GM12878 (cell line): ENCODE measurements at regions not wholly inside any gene's neighbourhood (a gene's known extent, or its start where the extent isn't known, plus 50 kb on each side); places are given as distances from the start of the nearest gene placed in this dataset.

ENCODE experiments used
- ATAC-seq: fragments of 200-7000 bp; cut with Tn5 transposase; 3 replicates; pipeline ENCODE4 v1.9.1; 2020; ENCODE audit warnings: mild to moderate bottlenecking, moderate library complexity
- BruUV-seq: library from RNA; stranded (reverse); fragments of 400-500 nt; replicated peaks from 2 replicates; lab custom pipeline; 2021; lab: Mats Ljungman, UMichigan
- CTCF ChIA-PET: fragments of 300-600 bp; sonication (Branson Sonifier 250); formaldehyde crosslinking; extraction: SDS; loops from one replicate; lab custom pipeline; 2021; ENCODE audit warnings: inconsistent platforms; lab: Yijun Ruan, JAX
- POLR2A ChIA-PET: fragments of 350-600 bp; formaldehyde crosslinking; extraction: SDS; loops from one replicate; lab custom pipeline; 2021; ENCODE audit warnings: inconsistent platforms; lab: Charles Lee
- RAD21 ChIA-PET: fragments of 300-600 bp; sonication (Branson Sonifier 250); formaldehyde crosslinking; loops from one replicate; lab custom pipeline; 2023; ENCODE audit warnings: antibody characterized with exemption; ENCODE audit not compliant: unreplicated experiment; lab: Charles Lee
- SMC1A ChIA-PET: fragments of 300-600 bp; sonication (Branson Sonifier 250); formaldehyde crosslinking; loops from one replicate; lab custom pipeline; 2023; ENCODE audit not compliant: unreplicated experiment, uncharacterized antibody; lab: Charles Lee
- DNase-seq: peaks from one replicate; pipeline ENCODE4 v3.0.0-alpha.2; 2011; ENCODE audit warnings: low read depth, low spot score
- FAIRE-seq: peaks from 3 replicates; lab custom pipeline; 2011; peaks lifted over from hg19 to GRCh38; lab: Jason Lieb, UNC
- H2AFZ ChIP-seq: 2 replicates; pipeline ENCODE4 v1.6.0; 2011; ENCODE audit warnings: low read depth, low read length, control low read depth; ENCODE audit not compliant: control insufficient read depth
- H3K27ac ChIP-seq: 2 replicates; pipeline ENCODE4 v1.5.1; 2011; ENCODE audit warnings: control low read depth; ENCODE audit not compliant: control insufficient read depth, insufficient read depth
- H3K27me3 ChIP-seq, 2 experiments: replicated peaks in 1 of 2; 2 replicates each; pipeline versions ENCODE4 v1.6.0 to v1.6.1; 2011; ENCODE audit warnings: low read length in 1 of 2; ENCODE audit not compliant: control insufficient read depth in 2 of 2, insufficient read depth in 2 of 2
- H3K36me3 ChIP-seq, 2 experiments: 2 replicates each; pipeline ENCODE4 v1.5.1; 2011; ENCODE audit warnings: low read length in 1 of 2; ENCODE audit not compliant: control insufficient read depth in 2 of 2, insufficient read depth in 2 of 2
- H3K4me1 ChIP-seq: 2 replicates; pipeline ENCODE4 v1.6.1; 2011; ENCODE audit warnings: mild to moderate bottlenecking, low read length, moderate library complexity, mixed read lengths; ENCODE audit not compliant: control insufficient read depth, insufficient read depth
- H3K4me2 ChIP-seq: 2 replicates; pipeline ENCODE4 v1.6.0; 2011; ENCODE audit warnings: control low read depth; ENCODE audit not compliant: control insufficient read depth, insufficient read depth
- H3K4me3 ChIP-seq: fragments of 200-600 bp; sonication (generic); 2 replicates; pipeline ENCODE4 v1.5.1; 2016
- H3K79me2 ChIP-seq: 2 replicates; pipeline ENCODE4 v1.6.0; 2011; ENCODE audit warnings: low read length; ENCODE audit not compliant: control insufficient read depth, insufficient read depth
- H3K9ac ChIP-seq: 2 replicates; pipeline ENCODE4 v1.8.0; 2011; ENCODE audit warnings: low read length, control low read depth, mixed read lengths; ENCODE audit not compliant: control insufficient read depth, insufficient read depth
- H3K9me3 ChIP-seq: replicated peaks from 3 replicates; pipeline ENCODE4 v1.5.1; 2011; ENCODE audit warnings: mild to moderate bottlenecking, low read length; ENCODE audit not compliant: control insufficient read depth, insufficient read depth
- H4K20me1 ChIP-seq: 2 replicates; pipeline ENCODE4 v1.6.0; 2011; ENCODE audit not compliant: control insufficient read depth, insufficient read depth
- BCL11A ChIP-seq: IDR thresholded peaks from 2 replicates; pipeline ENCODE4 v1.6.1; 2011; ENCODE audit warnings: low read depth, low read length
- BRCA1 ChIP-seq: IDR thresholded peaks from 2 replicates; pipeline ENCODE4 v1.6.1; 2011; ENCODE audit warnings: low read depth, low read length, improper control_type of control experiment
- CHD4 ChIP-seq: fragments of 200-600 bp; sonication (generic); IDR thresholded peaks from 2 replicates; pipeline ENCODE4 v1.6.1; 2016; ENCODE audit warnings: mild to moderate bottlenecking
- HSF1 ChIP-seq: fragments of 150-350 bp; IDR thresholded peaks from 2 replicates; pipeline ENCODE4 v1.6.1; 2014; ENCODE audit warnings: mild to moderate bottlenecking, low read depth, low read length
- JUNB ChIP-seq: IDR thresholded peaks from 2 replicates; pipeline ENCODE4 v1.6.1; 2016; ENCODE audit warnings: antibody characterized with exemption, mild to moderate bottlenecking
- JUND ChIP-seq: IDR thresholded peaks from 2 replicates; pipeline ENCODE4 v1.6.1; 2012; ENCODE audit warnings: low read depth, mild to moderate bottlenecking, low read length, improper control_type of control experiment, moderate library complexity
- NR2C2 ChIP-seq: IDR thresholded peaks from 2 replicates; pipeline ENCODE4 v1.6.1; 2011; ENCODE audit warnings: borderline replicate concordance, low read depth; ENCODE audit not compliant: control insufficient read depth, insufficient read length
- PAX5 ChIP-seq: IDR thresholded peaks from 2 replicates; pipeline ENCODE4 v1.6.1; 2011; ENCODE audit warnings: low read depth, low read length, borderline replicate concordance
- PRDM15 ChIP-seq: fragments of 450-650 bp; formaldehyde crosslinking; IDR thresholded peaks from 2 replicates; pipeline ENCODE4 v1.4.0; 2020; ENCODE audit warnings: mild to moderate bottlenecking, moderate library complexity
- RBBP5 ChIP-seq: fragments of 200-600 bp; sonication (generic); conservative IDR thresholded peaks from 2 replicates; pipeline ENCODE4 v1.6.1; 2016
- SIN3A ChIP-seq: IDR thresholded peaks from 2 replicates; pipeline ENCODE4 v1.6.1; 2012; ENCODE audit warnings: low read depth, low read length, improper control_type of control experiment
- SKIL ChIP-seq: fragments of 450-650 bp; IDR thresholded peaks from 2 replicates; pipeline ENCODE4 v1.6.1; 2017; ENCODE audit warnings: mild to moderate bottlenecking, low read depth, inconsistent platforms; ENCODE audit not compliant: poor library complexity, severe bottlenecking
- SRF ChIP-seq, 2 experiments: IDR thresholded peaks; 2 replicates each; pipeline ENCODE4 v1.6.1; 2011; ENCODE audit warnings: low read depth in 2 of 2, low read length in 2 of 2, mild to moderate bottlenecking in 1 of 2, moderate library complexity in 1 of 2
- ZBTB11 ChIP-seq: fragments of 450-650 bp; formaldehyde crosslinking; IDR thresholded peaks from 2 replicates; pipeline ENCODE4 v1.5.0; 2022; ENCODE audit warnings: mild to moderate bottlenecking, missing genetic modification characterization
- WGBS: methylation state at CpG from one replicate; pipeline ENCODE4 v1.1.6; 2016; ENCODE audit warnings: low lambda C conversion rate; ENCODE audit not compliant: insufficient replicate concordance, insufficient coverage; ENCODE audit errors: missing lambda C conversion rate; 5-methylcytosine and 5-hydroxymethylcytosine counted together
- in situ Hi-C: fragments of 300-500 bp; cut with MboI; formaldehyde crosslinking; loops from 9 replicates; pipeline ENCODE4 v1.14.3; 2018; ENCODE audit warnings: mixed read lengths
- intact Hi-C: fragments of 100-400 bp; cut with micrococcal nuclease; formaldehyde crosslinking; loops from one replicate; pipeline ENCODE4 v1.14.2; 2022; ENCODE audit not compliant: unreplicated experiment

GRCh38 chr13:99806671-99807070 lies 164.9 kb downstream of the ZIC5 start (continued):
- TF ChIP-seq PRDM15 (CRISPR knock-in tag): no peak
- TF ChIP-seq JUNB: no peak
- TF ChIP-seq BCL11A: no peak
- no peak for TF ChIP-seq SIN3A
- TF ChIP-seq HSF1: no peak
- no peak for TF ChIP-seq CHD4

GRCh38 chr13:99805361-99805760 lies 166.2 kb downstream of the ZIC5 start:
- no peak overlapping the region for H3K4me3 ChIP-seq
- TF ChIP-seq SRF (IDR thresholded peaks at IDR 0.05; ENCODE audit: low read depth in 2 of 2, low read length in 2 of 2) (no peak), NR2C2 (no peak), SKIL (no peak), JUND (no peak), RBBP5 (no peak), BRCA1 (no peak), ZBTB11 (no peak), PAX5 (no peak)

More at GRCh38 chr13:99805361-99805760, 166.2 kb downstream of the ZIC5 start:
- ChIA-PET CTCF (no interaction called here), POLR2A (no interaction called here), SMC1A (no interaction called here), RAD21 (no interaction called here)
- Histone ChIP-seq H3K27me3 (no peaks in the 10 kb centered on the region), H4K20me1 (no peaks in the 10 kb centered on the region; the same call in 1 of the 2 replicates), H3K9ac (no peak overlapping the region), H3K4me2 (no peak overlapping the region), H2AFZ (no peak overlapping the region), H3K4me1 (no peaks in the 10 kb centered on the region), H3K36me3 (no peaks in the 10 kb centered on the region), H3K9me3 (no peaks in the 10 kb centered on the region), H3K27ac (no peak overlapping the region), H3K79me2 (no peaks in the 10 kb centered on the region)
- FAIRE-seq (no peak), DNase-seq (no peak), ATAC-seq (no peak)
- BruUV-seq: no TSS peak
- in situ Hi-C loops: no loop called here
- 57% methylated on average over 7 of the region's 7 CpGs for WGBS
- intact Hi-C loops: no loop called here
